HCT116 (cell line): ENCODE measurements at regions not wholly inside any gene's neighbourhood (a gene's known extent, or its start where the extent isn't known, plus 50 kb on each side); places are given as distances from the start of the nearest gene placed in this dataset.

ENCODE experiments used
- ATAC-seq: fragments of 200-7000 bp; cut with Tn5 transposase; 2 replicates; pipeline ENCODE4 v1.9.1; 2020; ENCODE audit warnings: mild to moderate bottlenecking, moderate library complexity
- BruUV-seq: library from RNA; stranded (reverse); fragments of 400-500 nt; replicated peaks from 2 replicates; lab custom pipeline; 2021; lab: Mats Ljungman, UMichigan
- CTCF ChIA-PET: fragments of 300-600 bp; sonication (Branson Sonifier 250); formaldehyde crosslinking; loops from one replicate; lab custom pipeline; 2021; ENCODE audit warnings: antibody characterized with exemption; lab: Charles Lee
- POLR2A ChIA-PET: fragments of 300-600, 350-600 bp; sonication (Branson Sonifier 250); formaldehyde crosslinking; loops from one replicate; lab custom pipeline; 2021; ENCODE audit warnings: antibody characterized with exemption; lab: Charles Lee
- RAD21 ChIA-PET, 2 experiments: fragments of 300-600 bp; sonication (Branson Sonifier 250); formaldehyde crosslinking; loops; one replicate each; lab custom pipeline; 2023; ENCODE audit warnings: low total read pairs in 2 of 2; ENCODE audit not compliant: uncharacterized antibody in 2 of 2, unreplicated experiment in 2 of 2, low non-redundant PET in 1 of 2; lab: Charles Lee
- DNase-seq: peaks from one replicate; pipeline ENCODE4 v3.0.0-alpha.2; 2010; ENCODE audit warnings: low read depth, low spot score
- H2AFZ ChIP-seq: fragments of 200-600 bp; shearing (Covaris generic), sonication (generic); 2 replicates; pipeline ENCODE4 v1.6.1; 2017; ENCODE audit warnings: low read depth, mixed run types, mixed read lengths, antibody characterized with exemption, low read length; ENCODE audit not compliant: poor library complexity, severe bottlenecking
- H3K27ac ChIP-seq: 2 replicates; pipeline ENCODE4 v1.5.1; 2012; ENCODE audit warnings: low read depth, low read length
- H3K27me3 ChIP-seq: fragments of 200-600 bp; sonication (generic); 2 replicates; pipeline ENCODE4 v1.6.1; 2016; ENCODE audit warnings: mixed run types, low read length, mixed read lengths; ENCODE audit not compliant: insufficient read depth
- H3K36me3 ChIP-seq, 2 experiments: fragments of 200-500 bp in 1 of 2; fragments of 200-600 bp in 1 of 2; sonication (Bioruptor generic) in 1 of 2; sonication (generic) in 1 of 2; 2 replicates each; pipeline versions ENCODE4 v1.5.1 to v1.6.1; 2014 to 2016; ENCODE audit warnings: low read length in 2 of 2, inconsistent platforms in 1 of 2, mixed read lengths in 1 of 2, mixed run types in 1 of 2; ENCODE audit not compliant: insufficient read depth in 2 of 2, control insufficient read depth in 1 of 2
- H3K4me1 ChIP-seq, 2 experiments: fragments of 200-600 bp in 1 of 2; sonication (generic) in 1 of 2; 2 replicates each; pipeline versions ENCODE4 v1.5.1 to v1.6.1; 2012 to 2017; ENCODE audit warnings: low read length in 2 of 2, inconsistent platforms in 1 of 2, mild to moderate bottlenecking in 1 of 2, mixed read lengths in 1 of 2, mixed run types in 1 of 2, moderate library complexity in 1 of 2; ENCODE audit not compliant: insufficient read depth in 2 of 2, control insufficient read depth in 1 of 2
- H3K4me2 ChIP-seq: fragments of 200-600 bp; sonication (generic); 2 replicates; pipeline ENCODE4 v1.6.1; 2017; ENCODE audit warnings: mixed run types, low read length, mixed read lengths
- H3K4me3 ChIP-seq, 2 experiments: fragments of 200-600 bp in 1 of 2; sonication (generic) in 1 of 2; replicated peaks in 1 of 2; 2 replicates each; pipeline ENCODE4 v1.5.1; 2011 to 2016; ENCODE audit warnings: low read length in 2 of 2, control low read depth in 1 of 2, low read depth in 1 of 2, mild to moderate bottlenecking in 1 of 2, mixed read lengths in 1 of 2, mixed run types in 1 of 2
- H3K79me2 ChIP-seq: fragments of 200-600 bp; sonication (generic); 2 replicates; pipeline ENCODE4 v1.6.1; 2017; ENCODE audit warnings: mild to moderate bottlenecking, mixed run types, low read length, moderate library complexity, mixed read lengths; ENCODE audit not compliant: insufficient read depth
- H3K9ac ChIP-seq: fragments of 200-600 bp; sonication (generic); 2 replicates; pipeline ENCODE4 v1.6.1; 2016; ENCODE audit warnings: low read length, mixed read lengths
- H3K9me2 ChIP-seq: fragments of 200-600 bp; sonication (generic), shearing (Covaris generic); 2 replicates; pipeline ENCODE4 v1.6.1; 2017; ENCODE audit warnings: mixed run types, mild to moderate bottlenecking, moderate library complexity; ENCODE audit not compliant: insufficient read depth
- H3K9me3 ChIP-seq, 2 experiments: fragments of 200-500 bp in 1 of 2; fragments of 200-600 bp in 1 of 2; sonication (Bioruptor generic) in 1 of 2; sonication (generic) in 1 of 2; 2 replicates each; pipeline ENCODE4 v1.6.1; 2014 to 2017; ENCODE audit warnings: low read length in 2 of 2, mixed read lengths in 2 of 2, inconsistent platforms in 1 of 2, low read depth in 1 of 2, mild to moderate bottlenecking in 1 of 2, mixed run types in 1 of 2, moderate library complexity in 1 of 2; ENCODE audit not compliant: control insufficient read depth in 1 of 2, insufficient read depth in 1 of 2
- H4K20me1 ChIP-seq: fragments of 200-600 bp; sonication (generic), shearing (Covaris generic); 2 replicates; pipeline ENCODE4 v1.6.1; 2017; ENCODE audit warnings: mixed run types, mild to moderate bottlenecking, moderate library complexity; ENCODE audit not compliant: insufficient read depth
- CBX3 ChIP-seq: IDR thresholded peaks from 2 replicates; pipeline ENCODE4 v1.6.1; 2012; ENCODE audit warnings: low read depth
- CEBPB ChIP-seq: IDR thresholded peaks from 2 replicates; pipeline ENCODE4 v1.6.1; 2012; ENCODE audit warnings: low read depth
- EZH2 ChIP-seq: fragments of 200-600 bp; sonication (generic); IDR thresholded peaks from 2 replicates; pipeline ENCODE4 v1.6.1; 2017; ENCODE audit warnings: antibody characterized with exemption, mixed run types
- RAD21 ChIP-seq: IDR thresholded peaks from 2 replicates; pipeline ENCODE4 v1.6.1; 2012; ENCODE audit warnings: low read depth, mild to moderate bottlenecking
- SP1 ChIP-seq: IDR thresholded peaks from 2 replicates; pipeline ENCODE4 v1.6.1; 2012; ENCODE audit warnings: low read depth
- YY1 ChIP-seq: IDR thresholded peaks from 2 replicates; pipeline ENCODE4 v1.6.1; 2011; ENCODE audit warnings: low read length, low read depth, moderate library complexity, mild to moderate bottlenecking; ENCODE audit not compliant: insufficient replicate concordance; ENCODE audit errors: extremely low read depth
- intact Hi-C: fragments of 100-400 bp; cut with micrococcal nuclease; formaldehyde crosslinking; loops from 2 replicates; pipeline ENCODE4 v1.10.0; 2022
- TF ChIP-seq, protein P1 (sequence below), 3 experiments: fragments of 200-600 bp in 1 of 3; sonication (generic) in 1 of 3; IDR thresholded peaks in 2 of 3; conservative IDR thresholded peaks in 1 of 3; 2 replicates each; pipeline ENCODE4 v1.5.1; 2012 to 2017; ENCODE audit warnings: low read depth in 2 of 3, low read length in 2 of 3, antibody characterized with exemption in 1 of 3, borderline replicate concordance in 1 of 3, control low read depth in 1 of 3, mild to moderate bottlenecking in 1 of 3, mixed read lengths in 1 of 3, mixed run types in 1 of 3, moderate library complexity in 1 of 3; ENCODE audit not compliant: insufficient read depth in 1 of 3
- TF ChIP-seq, protein P2 (sequence below): IDR thresholded peaks from 2 replicates; pipeline ENCODE4 v1.6.1; 2012; ENCODE audit warnings: low read depth

DNA sequence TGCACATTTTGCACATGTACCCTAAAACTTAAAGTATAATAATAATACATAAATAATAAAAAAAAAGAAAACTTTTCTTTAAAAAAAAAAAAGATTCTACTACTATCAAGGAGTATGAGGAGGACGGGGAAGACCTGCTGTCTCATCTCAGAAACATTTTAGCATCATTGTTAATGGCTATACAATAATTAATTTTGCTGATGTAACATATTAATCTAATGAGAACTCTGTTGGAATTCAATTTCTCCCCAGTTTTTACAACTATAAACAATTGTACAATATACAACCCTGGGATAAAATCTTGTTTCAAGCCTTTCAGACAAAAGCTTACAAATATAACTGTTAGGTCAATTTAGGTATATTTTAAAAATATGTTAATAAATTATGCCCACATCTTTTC is 139.0 kb upstream of the GRIN3A start:
- CTCF ChIA-PET: no interaction called here
- intact Hi-C loops: no loop called here
- Histone ChIP-seq H3K27ac (no peak overlapping the region), H3K4me2 (no peak overlapping the region), H3K36me3 (no peaks in the 10 kb centered on the region), H4K20me1 (no peaks in the 10 kb centered on the region), H3K9me2 (no peaks in the 10 kb centered on the region), H3K9ac (no peak overlapping the region), H3K4me3 (no peak overlapping the region), H3K79me2 (no peaks in the 10 kb centered on the region), H2AFZ (no peak overlapping the region), H3K27me3 (no peaks in the 10 kb centered on the region), H3K9me3 (no peaks in the 10 kb centered on the region), H3K4me1 (no peaks in the 10 kb centered on the region)
- DNase-seq (no peak), ATAC-seq (no peak)
- BruUV-seq: no TSS peak
- TF ChIP-seq EZH2 (no peak), RAD21 (no peak), SP1 (no peak), YY1 (no peak), CEBPB (no peak), CBX3 (no peak)
- TF ChIP-seq, protein P1, sequence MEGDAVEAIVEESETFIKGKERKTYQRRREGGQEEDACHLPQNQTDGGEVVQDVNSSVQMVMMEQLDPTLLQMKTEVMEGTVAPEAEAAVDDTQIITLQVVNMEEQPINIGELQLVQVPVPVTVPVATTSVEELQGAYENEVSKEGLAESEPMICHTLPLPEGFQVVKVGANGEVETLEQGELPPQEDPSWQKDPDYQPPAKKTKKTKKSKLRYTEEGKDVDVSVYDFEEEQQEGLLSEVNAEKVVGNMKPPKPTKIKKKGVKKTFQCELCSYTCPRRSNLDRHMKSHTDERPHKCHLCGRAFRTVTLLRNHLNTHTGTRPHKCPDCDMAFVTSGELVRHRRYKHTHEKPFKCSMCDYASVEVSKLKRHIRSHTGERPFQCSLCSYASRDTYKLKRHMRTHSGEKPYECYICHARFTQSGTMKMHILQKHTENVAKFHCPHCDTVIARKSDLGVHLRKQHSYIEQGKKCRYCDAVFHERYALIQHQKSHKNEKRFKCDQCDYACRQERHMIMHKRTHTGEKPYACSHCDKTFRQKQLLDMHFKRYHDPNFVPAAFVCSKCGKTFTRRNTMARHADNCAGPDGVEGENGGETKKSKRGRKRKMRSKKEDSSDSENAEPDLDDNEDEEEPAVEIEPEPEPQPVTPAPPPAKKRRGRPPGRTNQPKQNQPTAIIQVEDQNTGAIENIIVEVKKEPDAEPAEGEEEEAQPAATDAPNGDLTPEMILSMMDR (IDR thresholded peaks at IDR 0.05 in 2 of 3, conservative IDR thresholded peaks at IDR 0.05 in 1 of 3; ENCODE audit: borderline replicate concordance in 1 of 3, insufficient read depth in 1 of 3, low read depth in 2 of 3, low read length in 2 of 3): no peak
- TF ChIP-seq, protein P2, sequence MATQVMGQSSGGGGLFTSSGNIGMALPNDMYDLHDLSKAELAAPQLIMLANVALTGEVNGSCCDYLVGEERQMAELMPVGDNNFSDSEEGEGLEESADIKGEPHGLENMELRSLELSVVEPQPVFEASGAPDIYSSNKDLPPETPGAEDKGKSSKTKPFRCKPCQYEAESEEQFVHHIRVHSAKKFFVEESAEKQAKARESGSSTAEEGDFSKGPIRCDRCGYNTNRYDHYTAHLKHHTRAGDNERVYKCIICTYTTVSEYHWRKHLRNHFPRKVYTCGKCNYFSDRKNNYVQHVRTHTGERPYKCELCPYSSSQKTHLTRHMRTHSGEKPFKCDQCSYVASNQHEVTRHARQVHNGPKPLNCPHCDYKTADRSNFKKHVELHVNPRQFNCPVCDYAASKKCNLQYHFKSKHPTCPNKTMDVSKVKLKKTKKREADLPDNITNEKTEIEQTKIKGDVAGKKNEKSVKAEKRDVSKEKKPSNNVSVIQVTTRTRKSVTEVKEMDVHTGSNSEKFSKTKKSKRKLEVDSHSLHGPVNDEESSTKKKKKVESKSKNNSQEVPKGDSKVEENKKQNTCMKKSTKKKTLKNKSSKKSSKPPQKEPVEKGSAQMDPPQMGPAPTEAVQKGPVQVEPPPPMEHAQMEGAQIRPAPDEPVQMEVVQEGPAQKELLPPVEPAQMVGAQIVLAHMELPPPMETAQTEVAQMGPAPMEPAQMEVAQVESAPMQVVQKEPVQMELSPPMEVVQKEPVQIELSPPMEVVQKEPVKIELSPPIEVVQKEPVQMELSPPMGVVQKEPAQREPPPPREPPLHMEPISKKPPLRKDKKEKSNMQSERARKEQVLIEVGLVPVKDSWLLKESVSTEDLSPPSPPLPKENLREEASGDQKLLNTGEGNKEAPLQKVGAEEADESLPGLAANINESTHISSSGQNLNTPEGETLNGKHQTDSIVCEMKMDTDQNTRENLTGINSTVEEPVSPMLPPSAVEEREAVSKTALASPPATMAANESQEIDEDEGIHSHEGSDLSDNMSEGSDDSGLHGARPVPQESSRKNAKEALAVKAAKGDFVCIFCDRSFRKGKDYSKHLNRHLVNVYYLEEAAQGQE: no peak
- RAD21 ChIA-PET: no interaction called here
- POLR2A ChIA-PET: no interaction called here
